ENCODE measurements at regions not wholly inside any gene's neighbourhood (a gene's known extent, or its start where the extent isn't known, plus 50 kb on each side); places are given as distances from the start of the nearest gene placed in this dataset.

DNA sequence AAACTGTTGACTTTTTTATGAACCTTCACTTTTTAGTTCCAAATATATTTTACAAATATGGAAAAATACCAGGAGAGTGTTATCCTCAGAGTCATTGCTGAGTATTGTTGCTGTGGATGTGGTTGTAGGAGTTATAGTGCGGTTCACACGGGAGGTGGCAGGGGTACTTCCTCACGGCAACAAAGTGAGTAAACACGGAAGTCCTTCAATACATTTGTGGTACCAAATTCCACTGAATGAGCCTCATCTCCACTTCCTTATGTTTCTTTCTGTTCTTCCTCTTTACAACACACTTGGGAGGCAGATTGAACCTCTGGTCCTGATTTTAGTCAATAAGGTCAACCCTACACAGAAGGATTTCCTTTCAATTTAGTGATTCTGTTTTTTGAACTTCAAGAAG lies 371.8 kb downstream of the BTBD3 start:
- no CpG with 5 or more reads among the region's 4 CpGs for WGBS (ENCODE audit: extremely low coverage, insufficient read length, low lambda C conversion rate)
- H3K27ac Mint-ChIP-seq = no peak overlapping the region

More for the DNA sequence above, 371.8 kb downstream of the BTBD3 start:
- Histone ChIP-seq H3K4me2 (ENCODE audit: insufficient read depth, insufficient read length, low read length) (no peak overlapping the region), H2AFZ (ENCODE audit: low read length) (no peak overlapping the region), H2AK5ac (ENCODE audit: insufficient read length, low read length) (no peak overlapping the region), H2BK20ac (ENCODE audit: low read depth, low read length, poor library complexity, severe bottlenecking) (no peak overlapping the region), H4K20me1 (ENCODE audit: control insufficient read depth, insufficient read depth, insufficient read length) (no peaks in the 10 kb centered on the region), H3K79me2 (ENCODE audit: insufficient read depth, low read length) (no peaks in the 10 kb centered on the region), H3K23ac (ENCODE audit: insufficient read length, low read depth, low read length) (no peak overlapping the region), H3K18ac (ENCODE audit: insufficient read length, low read depth, low read length) (no peak overlapping the region), H2BK12ac (ENCODE audit: insufficient read length, low read depth, low read length) (no peak overlapping the region), H3K79me1 (ENCODE audit: insufficient read depth, low read depth, low read length, poor library complexity, severe bottlenecking) (no peaks in the 10 kb centered on the region), H3K23me2 (ENCODE audit: insufficient read length, low read depth, low read length, poor library complexity, severe bottlenecking) (no peaks in the 10 kb centered on the region), H3K9me3 (ENCODE audit: control insufficient read depth, low read depth, low read length) (no peaks in the 10 kb centered on the region), H3K27ac (ENCODE audit: insufficient read length, low read depth, low read length) (no peak overlapping the region), H2BK5ac (ENCODE audit: insufficient read length, low read length) (no peak overlapping the region), H3K4me1 (ENCODE audit: insufficient read depth, low read length) (no peaks in the 10 kb centered on the region; the same call in 1 of the 2 replicates), H2BK15ac (ENCODE audit: low read depth, low read length) (no peak overlapping the region), H3K9ac (ENCODE audit: extremely low read depth, insufficient read length, low read length) (no peak overlapping the region), H2BK120ac (ENCODE audit: low read depth, low read length, poor library complexity, severe bottlenecking) (no peak overlapping the region), H4K5ac (ENCODE audit: insufficient read length, low read depth, low read length) (no peak overlapping the region), H3K27me3 (ENCODE audit: insufficient read depth, low read length) (no peaks in the 10 kb centered on the region), H3T11ph (ENCODE audit: low read length) (no peak overlapping the region), H3K14ac (ENCODE audit: insufficient read depth, low read length) (no peak overlapping the region), H4K91ac (ENCODE audit: insufficient read length, low read depth, low read length) (no peak overlapping the region), H3K56ac (ENCODE audit: insufficient read length, low read depth, low read length) (no peak overlapping the region), H3K4ac (ENCODE audit: low read depth, low read length) (no peak overlapping the region), H4K8ac (replicated peaks; ENCODE audit: insufficient read length, low read depth, low read length) (no peak overlapping the region)
- no peak overlapping the region for H3K4me3 Mint-ChIP-seq
- no peak for DNase-seq
- no peak for TF ChIP-seq CTCF (conservative IDR thresholded peaks at IDR 0.05)
- no peaks in the 10 kb centered on the region for H3K27me3 Mint-ChIP-seq (ENCODE audit: low read depth)
- H3K4me1 Mint-ChIP-seq = peaks cover 4 to 14% of the 10 kb centered on the region in 2 experiments; a peak in 3 of 4 replicates
- peaks cover 0 to 2% of the 10 kb centered on the region in 2 experiments; a peak in 1 of 5 replicates for H3K9me3 Mint-ChIP-seq
- H3K36me3 Mint-ChIP-seq (ENCODE audit: insufficient read depth in 1 of 3, low read depth in 3 of 3) = no peaks in the 10 kb centered on the region
